Astrocyte of the spinal cord (primary cell): ENCODE measurements at regions not wholly inside any gene's neighbourhood (a gene's known extent, or its start where the extent isn't known, plus 50 kb on each side); places are given as distances from the start of the nearest gene placed in this dataset.

Source experiments
- DNase-seq: peaks from one replicate; pipeline ENCODE4 v3.0.0; 2011; ENCODE audit warnings: low read depth, low spot score
- H3K4me3 ChIP-seq: 2 replicates; pipeline ENCODE4 v1.5.1; 2011; ENCODE audit warnings: low read depth, mild to moderate bottlenecking, low read length, moderate library complexity
- CTCF ChIP-seq: IDR thresholded peaks from 2 replicates; pipeline ENCODE4 v1.5.1; 2012; ENCODE audit warnings: low read depth, mild to moderate bottlenecking, low read length, inconsistent platforms
- in situ Hi-C: cut with HindIII; loops from 2 replicates; pipeline ENCODE4 v1.10.0; 2017; ENCODE audit warnings: low sequenced_read_pairs

GRCh38 chr10:110358869-110359629, 54.3 kb upstream of the SMNDC1 start:
- peak; percentile 35 for DNase-seq
- no peak overlapping the region for H3K4me3 ChIP-seq
- in situ Hi-C loops = no loop called here
- no peak for TF ChIP-seq CTCF

- in situ Hi-C loops = no loop called here
- no peak for TF ChIP-seq CTCF
- DNase-seq = no peak
- H3K4me3 ChIP-seq = no peak overlapping the region
Observed at GRCh38 chr10:110360857-110361474, 56.2 kb upstream of the SMNDC1 start.

GRCh38 chr10:110361800-110362456, 57.2 kb upstream of the SMNDC1 start:
- H3K4me3 ChIP-seq = no peak overlapping the region
- DNase-seq = no peak
- in situ Hi-C loops = no loop called here
- no peak for TF ChIP-seq CTCF

GRCh38 chr10:110363572-110364411, 59.1 kb upstream of the SMNDC1 start:
- no peak for TF ChIP-seq CTCF
- no peak overlapping the region for H3K4me3 ChIP-seq
- in situ Hi-C loops = no loop called here
- no peak for DNase-seq

GRCh38 chr10:110364531-110364937, 59.8 kb upstream of the SMNDC1 start:
- DNase-seq = no peak
- no peak overlapping the region for H3K4me3 ChIP-seq
- in situ Hi-C loops = no loop called here
- TF ChIP-seq CTCF = no peak

- in situ Hi-C loops = no loop called here
- no peak for TF ChIP-seq CTCF
- no peak for DNase-seq
- H3K4me3 ChIP-seq = no peak overlapping the region
Observed at GRCh38 chr10:110365356-110366143, 60.8 kb upstream of the SMNDC1 start.
